PC-3 (cell line): ENCODE measurements at regions not wholly inside any gene's neighbourhood (a gene's known extent, or its start where the extent isn't known, plus 50 kb on each side); places are given as distances from the start of the nearest gene placed in this dataset.

Experiments used
- EZH2 ChIP-seq: fragments of 300-600 bp; sonication (generic); IDR thresholded peaks from one replicate; pipeline ENCODE4 v1.6.1; 2017; ENCODE audit warnings: antibody characterized with exemption, mild to moderate bottlenecking, low read length; ENCODE audit not compliant: unreplicated experiment
- EZH2phosphoT487 ChIP-seq: fragments of 300-600 bp; sonication (generic); IDR thresholded peaks from 2 replicates; pipeline ENCODE4 v1.6.1; 2018; ENCODE audit warnings: mild to moderate bottlenecking, antibody characterized with exemption, low read length, borderline replicate concordance
- TF ChIP-seq, protein P1 (sequence below): fragments of 300-600 bp; sonication (generic); conservative IDR thresholded peaks from 2 replicates; pipeline ENCODE4 v1.5.1; 2017; ENCODE audit warnings: antibody characterized with exemption, low read depth, mild to moderate bottlenecking, low read length

DNA sequence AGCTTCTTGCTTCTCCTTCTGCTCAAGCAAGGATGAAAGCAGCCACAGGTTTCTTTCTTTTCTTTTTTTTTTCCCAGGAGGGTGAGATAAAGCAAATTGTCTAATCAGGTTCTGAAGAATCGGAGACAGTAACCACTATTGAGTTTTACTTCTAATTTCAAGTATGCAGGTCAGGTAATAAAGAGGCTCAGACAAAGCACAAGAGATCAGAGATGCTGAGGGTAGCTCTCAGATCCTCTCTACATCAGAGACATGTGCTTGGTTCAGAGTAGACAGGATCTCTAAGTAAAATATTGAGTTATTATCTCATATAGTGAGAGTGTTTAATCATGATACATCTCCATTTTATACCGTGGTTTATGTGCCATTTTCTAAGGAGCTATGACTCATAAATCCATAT lies 168.5 kb downstream of the NFKBIZ start:
- TF ChIP-seq, protein P1, sequence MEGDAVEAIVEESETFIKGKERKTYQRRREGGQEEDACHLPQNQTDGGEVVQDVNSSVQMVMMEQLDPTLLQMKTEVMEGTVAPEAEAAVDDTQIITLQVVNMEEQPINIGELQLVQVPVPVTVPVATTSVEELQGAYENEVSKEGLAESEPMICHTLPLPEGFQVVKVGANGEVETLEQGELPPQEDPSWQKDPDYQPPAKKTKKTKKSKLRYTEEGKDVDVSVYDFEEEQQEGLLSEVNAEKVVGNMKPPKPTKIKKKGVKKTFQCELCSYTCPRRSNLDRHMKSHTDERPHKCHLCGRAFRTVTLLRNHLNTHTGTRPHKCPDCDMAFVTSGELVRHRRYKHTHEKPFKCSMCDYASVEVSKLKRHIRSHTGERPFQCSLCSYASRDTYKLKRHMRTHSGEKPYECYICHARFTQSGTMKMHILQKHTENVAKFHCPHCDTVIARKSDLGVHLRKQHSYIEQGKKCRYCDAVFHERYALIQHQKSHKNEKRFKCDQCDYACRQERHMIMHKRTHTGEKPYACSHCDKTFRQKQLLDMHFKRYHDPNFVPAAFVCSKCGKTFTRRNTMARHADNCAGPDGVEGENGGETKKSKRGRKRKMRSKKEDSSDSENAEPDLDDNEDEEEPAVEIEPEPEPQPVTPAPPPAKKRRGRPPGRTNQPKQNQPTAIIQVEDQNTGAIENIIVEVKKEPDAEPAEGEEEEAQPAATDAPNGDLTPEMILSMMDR = no peak
- no peak for TF ChIP-seq EZH2
- TF ChIP-seq EZH2phosphoT487 = no peak
